SK-N-SH (cell line): ENCODE measurements at regions not wholly inside any gene's neighbourhood (a gene's known extent, or its start where the extent isn't known, plus 50 kb on each side); places are given as distances from the start of the nearest gene placed in this dataset.

ENCODE experiments used
- CTCF ChIA-PET: fragments of 300-600, 350-600 bp; formaldehyde crosslinking; extraction: SDS; loops from one replicate; lab custom pipeline; 2021; lab: Yijun Ruan, JAX
- POLR2A ChIA-PET: fragments of 350-600 bp; sonication (Branson Sonifier 250); formaldehyde crosslinking; extraction: SDS; loops from one replicate; lab custom pipeline; 2020; ENCODE audit warnings: antibody characterized with exemption, inconsistent platforms; lab: Yijun Ruan, JAX
- DNase-seq: peaks from one replicate; pipeline ENCODE4 v3.0.0; 2012
- H2AFZ ChIP-seq: fragments of 200-600 bp; sonication (generic); 2 replicates; pipeline ENCODE4 v1.8.1; 2016; ENCODE audit warnings: antibody characterized with exemption, mild to moderate bottlenecking, low read depth
- H3F3A ChIP-seq: fragments of 200-600 bp; sonication (generic); replicated peaks from 2 replicates; pipeline ENCODE3; 2016; ENCODE audit warnings: antibody characterized with exemption, mild to moderate bottlenecking; ENCODE audit not compliant: insufficient read depth
- H3K27ac ChIP-seq, 2 experiments: fragments of 200-500 bp in 1 of 2; fragments of 200-600 bp in 1 of 2; sonication (Bioruptor generic) in 1 of 2; sonication (generic), shearing (Covaris generic) in 1 of 2; 2 replicates each; pipeline versions ENCODE4 v1.5.1 to v1.6.1; 2014 to 2016; ENCODE audit warnings: low read depth in 2 of 2, inconsistent platforms in 1 of 2, low read length in 1 of 2, mild to moderate bottlenecking in 1 of 2, mixed read lengths in 1 of 2
- H3K27me3 ChIP-seq: fragments of 200-600 bp; sonication (generic), shearing (Covaris generic); 2 replicates; pipeline ENCODE4 v1.6.1; 2016; ENCODE audit warnings: mixed run types; ENCODE audit not compliant: insufficient read depth
- H3K36me3 ChIP-seq, 2 experiments: fragments of 200-500 bp in 1 of 2; fragments of 200-600 bp in 1 of 2; sonication (Bioruptor generic) in 1 of 2; sonication (generic) in 1 of 2; replicated peaks in 1 of 2; 2 replicates each; pipeline versions ENCODE3 to v1.5.1; 2014 to 2016; ENCODE audit warnings: low read length in 1 of 2, mild to moderate bottlenecking in 1 of 2; ENCODE audit not compliant: insufficient read depth in 2 of 2, control insufficient read depth in 1 of 2
- H3K4me1 ChIP-seq, 2 experiments: fragments of 200-500 bp in 1 of 2; fragments of 200-600 bp in 1 of 2; sonication (Bioruptor generic) in 1 of 2; sonication (generic), shearing (Covaris generic) in 1 of 2; 2 replicates each; pipeline versions ENCODE4 v1.5.1 to v1.6.1; 2014 to 2016; ENCODE audit warnings: low read depth in 1 of 2, low read length in 1 of 2, mixed run types in 1 of 2; ENCODE audit not compliant: insufficient read depth in 2 of 2, control insufficient read depth in 1 of 2
- H3K4me2 ChIP-seq: fragments of 200-600 bp; sonication (generic), shearing (Covaris generic); 2 replicates; pipeline ENCODE4 v1.6.1; 2017; ENCODE audit warnings: mixed run types
- H3K4me3 ChIP-seq, 2 experiments: fragments of 200-500 bp in 1 of 2; fragments of 200-600 bp in 1 of 2; sonication (Bioruptor generic) in 1 of 2; sonication (generic), shearing (Covaris generic) in 1 of 2; 2 replicates each; pipeline versions ENCODE4 v1.5.1 to v1.8.1; 2014 to 2016; ENCODE audit warnings: low read depth in 2 of 2, inconsistent platforms in 1 of 2, low read length in 1 of 2, mild to moderate bottlenecking in 1 of 2, mixed read lengths in 1 of 2, moderate library complexity in 1 of 2
- H3K79me2 ChIP-seq: fragments of 200-600 bp; sonication (generic); 2 replicates; pipeline ENCODE4 v1.8.1; 2017; ENCODE audit warnings: mild to moderate bottlenecking; ENCODE audit not compliant: insufficient read depth
- H3K9ac ChIP-seq: fragments of 200-600 bp; sonication (generic); 2 replicates; pipeline ENCODE4 v1.6.1; 2017; ENCODE audit warnings: mixed run types
- H3K9me2 ChIP-seq: fragments of 200-600 bp; sonication (generic); 2 replicates; pipeline ENCODE4 v1.6.1; 2017; ENCODE audit warnings: mixed run types
- H3K9me3 ChIP-seq: fragments of 200-600 bp; sonication (generic); 2 replicates; pipeline ENCODE4 v1.6.1; 2017; ENCODE audit warnings: mixed run types, mild to moderate bottlenecking, moderate library complexity
- H4K20me1 ChIP-seq: fragments of 200-600 bp; sonication (generic); 2 replicates; pipeline ENCODE4 v1.6.1; 2017; ENCODE audit warnings: mild to moderate bottlenecking, mixed run types; ENCODE audit not compliant: insufficient read depth
- CHD2 ChIP-seq: fragments of 150-350 bp; IDR thresholded peaks from 2 replicates; pipeline ENCODE4 v1.6.1; 2018; ENCODE audit warnings: low read length; ENCODE audit not compliant: partially characterized antibody
- EZH2phosphoT487 ChIP-seq: fragments of 200-600 bp; sonication (generic); IDR thresholded peaks from 2 replicates; pipeline ENCODE4 v1.6.1; 2017; ENCODE audit warnings: low read depth, mixed run types, mild to moderate bottlenecking, antibody characterized with exemption, moderate library complexity, borderline replicate concordance
- FOSL2 ChIP-seq: IDR thresholded peaks from 2 replicates; pipeline ENCODE4 v1.4.0; 2012; ENCODE audit warnings: low read depth, mild to moderate bottlenecking, moderate library complexity, borderline replicate concordance
- JUND ChIP-seq: IDR thresholded peaks from 2 replicates; pipeline ENCODE4 v1.4.0; 2012
- RCOR1 ChIP-seq: fragments of 150-350 bp; IDR thresholded peaks from 2 replicates; pipeline ENCODE4 v1.6.1; 2017; ENCODE audit warnings: antibody characterized with exemption, low read length
- SMC3 ChIP-seq: IDR thresholded peaks from 2 replicates; pipeline ENCODE4 v1.6.1; 2012; ENCODE audit warnings: low read depth, low read length, improper control_type of control experiment
- TCF12 ChIP-seq: IDR thresholded peaks from 2 replicates; pipeline ENCODE4 v1.4.0; 2012
- TEAD4 ChIP-seq: IDR thresholded peaks from 2 replicates; pipeline ENCODE4 v1.4.0; 2012; ENCODE audit warnings: mild to moderate bottlenecking, borderline replicate concordance; ENCODE audit not compliant: insufficient read depth
- TF ChIP-seq, protein P1 (sequence below): IDR thresholded peaks from 2 replicates; pipeline ENCODE4 v1.4.0; 2012; ENCODE audit warnings: low read depth
- TF ChIP-seq, protein P2 (sequence below): fragments of 150-350 bp; IDR thresholded peaks from 2 replicates; pipeline ENCODE4 v1.6.1; 2016; ENCODE audit warnings: mild to moderate bottlenecking, low read depth, low read length
- TF ChIP-seq, protein P3 (sequence below): fragments of 200-600 bp; sonication (generic); IDR thresholded peaks from 2 replicates; pipeline ENCODE4 v1.6.1; 2017; ENCODE audit warnings: antibody characterized with exemption, mild to moderate bottlenecking, moderate library complexity

DNA sequence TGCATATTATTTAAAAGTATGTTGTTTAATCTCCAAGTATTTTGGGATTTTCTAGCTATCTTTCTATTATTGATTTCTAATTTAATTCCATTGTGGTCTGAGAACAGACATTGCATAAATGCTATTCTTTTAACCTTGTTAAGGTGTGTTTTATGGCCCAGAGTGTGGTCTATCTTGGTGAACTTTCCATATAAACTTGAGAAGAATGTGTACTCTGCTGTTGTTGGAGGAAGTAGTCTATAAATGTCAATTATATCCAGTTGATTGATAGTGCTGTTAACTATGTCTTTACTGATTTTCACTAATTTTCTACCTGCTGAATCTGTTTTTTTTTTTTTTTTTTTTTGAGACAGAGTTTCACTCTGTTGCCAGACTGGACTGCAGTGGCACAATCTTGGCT is 180.9 kb downstream of the ZNF621 start:
- Histone ChIP-seq H2AFZ (no peak overlapping the region), H3K9me3 (no peaks in the 10 kb centered on the region), H3K4me3 (no peak overlapping the region), H3K4me1 (no peaks in the 10 kb centered on the region), H3K9ac (no peak overlapping the region), H4K20me1 (no peaks in the 10 kb centered on the region), H3K79me2 (no peaks in the 10 kb centered on the region), H3K4me2 (no peak overlapping the region), H3K36me3 (no peaks in the 10 kb centered on the region), H3K27ac (no peak overlapping the region), H3F3A (no peaks in the 10 kb centered on the region), H3K27me3 (no peaks in the 10 kb centered on the region), H3K9me2 (no peaks in the 10 kb centered on the region)
- DNase-seq: no peak
- ChIA-PET POLR2A (no interaction called here), CTCF (no interaction called here)
- no peak for TF ChIP-seq JUND
- no peak for TF ChIP-seq EZH2phosphoT487
- TF ChIP-seq, protein P1, sequence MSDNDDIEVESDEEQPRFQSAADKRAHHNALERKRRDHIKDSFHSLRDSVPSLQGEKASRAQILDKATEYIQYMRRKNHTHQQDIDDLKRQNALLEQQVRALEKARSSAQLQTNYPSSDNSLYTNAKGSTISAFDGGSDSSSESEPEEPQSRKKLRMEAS: no peak
- TF ChIP-seq, protein P2, sequence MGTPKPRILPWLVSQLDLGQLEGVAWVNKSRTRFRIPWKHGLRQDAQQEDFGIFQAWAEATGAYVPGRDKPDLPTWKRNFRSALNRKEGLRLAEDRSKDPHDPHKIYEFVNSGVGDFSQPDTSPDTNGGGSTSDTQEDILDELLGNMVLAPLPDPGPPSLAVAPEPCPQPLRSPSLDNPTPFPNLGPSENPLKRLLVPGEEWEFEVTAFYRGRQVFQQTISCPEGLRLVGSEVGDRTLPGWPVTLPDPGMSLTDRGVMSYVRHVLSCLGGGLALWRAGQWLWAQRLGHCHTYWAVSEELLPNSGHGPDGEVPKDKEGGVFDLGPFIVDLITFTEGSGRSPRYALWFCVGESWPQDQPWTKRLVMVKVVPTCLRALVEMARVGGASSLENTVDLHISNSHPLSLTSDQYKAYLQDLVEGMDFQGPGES: no peak
- no peak for TF ChIP-seq TEAD4

DNA sequence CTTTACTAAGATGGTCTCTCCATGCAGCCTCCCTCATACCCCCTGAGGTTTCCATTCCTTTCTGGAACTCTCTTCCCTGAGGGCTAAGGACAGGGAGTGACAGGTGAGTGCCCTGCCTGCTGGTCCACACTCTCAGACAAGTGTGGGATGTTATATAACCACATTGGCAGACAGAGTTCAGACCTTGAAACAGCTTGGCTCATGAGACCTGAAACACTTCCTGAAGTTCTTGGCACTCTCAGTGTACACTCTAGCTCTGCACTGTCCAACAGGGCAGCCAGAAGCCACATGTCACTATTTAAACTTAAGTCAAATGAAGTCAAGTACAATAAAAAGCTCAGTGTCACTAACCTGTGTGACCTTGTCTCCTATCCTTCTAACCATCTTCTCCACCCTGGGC is 188.5 kb downstream of the ZNF621 start:
- TF ChIP-seq FOSL2: no peak
- TF ChIP-seq CHD2: no peak
- TF ChIP-seq, protein P2: no peak
- TF ChIP-seq EZH2phosphoT487: no peak
- TF ChIP-seq, protein P3, sequence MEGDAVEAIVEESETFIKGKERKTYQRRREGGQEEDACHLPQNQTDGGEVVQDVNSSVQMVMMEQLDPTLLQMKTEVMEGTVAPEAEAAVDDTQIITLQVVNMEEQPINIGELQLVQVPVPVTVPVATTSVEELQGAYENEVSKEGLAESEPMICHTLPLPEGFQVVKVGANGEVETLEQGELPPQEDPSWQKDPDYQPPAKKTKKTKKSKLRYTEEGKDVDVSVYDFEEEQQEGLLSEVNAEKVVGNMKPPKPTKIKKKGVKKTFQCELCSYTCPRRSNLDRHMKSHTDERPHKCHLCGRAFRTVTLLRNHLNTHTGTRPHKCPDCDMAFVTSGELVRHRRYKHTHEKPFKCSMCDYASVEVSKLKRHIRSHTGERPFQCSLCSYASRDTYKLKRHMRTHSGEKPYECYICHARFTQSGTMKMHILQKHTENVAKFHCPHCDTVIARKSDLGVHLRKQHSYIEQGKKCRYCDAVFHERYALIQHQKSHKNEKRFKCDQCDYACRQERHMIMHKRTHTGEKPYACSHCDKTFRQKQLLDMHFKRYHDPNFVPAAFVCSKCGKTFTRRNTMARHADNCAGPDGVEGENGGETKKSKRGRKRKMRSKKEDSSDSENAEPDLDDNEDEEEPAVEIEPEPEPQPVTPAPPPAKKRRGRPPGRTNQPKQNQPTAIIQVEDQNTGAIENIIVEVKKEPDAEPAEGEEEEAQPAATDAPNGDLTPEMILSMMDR: no peak
- no peak for TF ChIP-seq SMC3
- TF ChIP-seq TCF12: no peak
- TF ChIP-seq RCOR1: no peak
- Histone ChIP-seq H3K9me3 (no peaks in the 10 kb centered on the region), H3K9me2 (no peaks in the 10 kb centered on the region), H3K36me3 (no peaks in the 10 kb centered on the region), H3K9ac (no peak overlapping the region), H2AFZ (no peak overlapping the region), H3K4me2 (no peak overlapping the region), H3K4me1 (no peaks in the 10 kb centered on the region), H4K20me1 (no peaks in the 10 kb centered on the region), H3F3A (no peaks in the 10 kb centered on the region), H3K27me3 (no peaks in the 10 kb centered on the region), H3K4me3 (no peak overlapping the region), H3K27ac (no peak overlapping the region), H3K79me2 (no peaks in the 10 kb centered on the region)
- no peak for DNase-seq
- POLR2A ChIA-PET: no interaction called here
- CTCF ChIA-PET: interaction anchor here (0.8 kb wide), 1 partner anchor 11 kb away, joined by 3 read pairs; no protein-coding TSS in a partner anchor
